ENCODE measurements at regions not wholly inside any gene's neighbourhood (a gene's known extent, or its start where the extent isn't known, plus 50 kb on each side); places are given as distances from the start of the nearest gene placed in this dataset.

DNA sequence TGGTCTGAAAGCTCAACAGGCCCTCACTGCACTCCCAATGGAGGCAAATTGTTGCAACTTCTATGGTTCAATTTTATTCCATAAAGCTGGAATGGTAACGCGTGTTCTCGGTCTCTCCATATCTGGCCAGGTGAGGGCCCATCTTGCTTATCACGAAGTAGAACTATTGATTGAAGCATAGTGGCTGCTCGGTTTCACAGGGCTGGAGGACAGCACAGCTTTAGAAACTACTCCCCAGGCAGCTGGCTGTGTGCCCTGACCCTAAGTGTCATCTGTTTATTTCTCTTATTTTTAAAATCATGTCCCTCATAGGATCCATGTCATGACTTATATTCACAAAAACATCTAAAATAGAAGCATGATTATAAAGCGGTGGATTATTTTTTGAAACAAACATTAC is 223.4 kb downstream of the NPR3 start:
- TF ChIP-seq CTCF (IDR thresholded peaks at IDR 0.05) = no peak
- no peak for TF ChIP-seq TEAD4 (IDR thresholded peaks at IDR 0.05; ENCODE audit: borderline replicate concordance, insufficient read depth)
- TF ChIP-seq, protein P1, sequence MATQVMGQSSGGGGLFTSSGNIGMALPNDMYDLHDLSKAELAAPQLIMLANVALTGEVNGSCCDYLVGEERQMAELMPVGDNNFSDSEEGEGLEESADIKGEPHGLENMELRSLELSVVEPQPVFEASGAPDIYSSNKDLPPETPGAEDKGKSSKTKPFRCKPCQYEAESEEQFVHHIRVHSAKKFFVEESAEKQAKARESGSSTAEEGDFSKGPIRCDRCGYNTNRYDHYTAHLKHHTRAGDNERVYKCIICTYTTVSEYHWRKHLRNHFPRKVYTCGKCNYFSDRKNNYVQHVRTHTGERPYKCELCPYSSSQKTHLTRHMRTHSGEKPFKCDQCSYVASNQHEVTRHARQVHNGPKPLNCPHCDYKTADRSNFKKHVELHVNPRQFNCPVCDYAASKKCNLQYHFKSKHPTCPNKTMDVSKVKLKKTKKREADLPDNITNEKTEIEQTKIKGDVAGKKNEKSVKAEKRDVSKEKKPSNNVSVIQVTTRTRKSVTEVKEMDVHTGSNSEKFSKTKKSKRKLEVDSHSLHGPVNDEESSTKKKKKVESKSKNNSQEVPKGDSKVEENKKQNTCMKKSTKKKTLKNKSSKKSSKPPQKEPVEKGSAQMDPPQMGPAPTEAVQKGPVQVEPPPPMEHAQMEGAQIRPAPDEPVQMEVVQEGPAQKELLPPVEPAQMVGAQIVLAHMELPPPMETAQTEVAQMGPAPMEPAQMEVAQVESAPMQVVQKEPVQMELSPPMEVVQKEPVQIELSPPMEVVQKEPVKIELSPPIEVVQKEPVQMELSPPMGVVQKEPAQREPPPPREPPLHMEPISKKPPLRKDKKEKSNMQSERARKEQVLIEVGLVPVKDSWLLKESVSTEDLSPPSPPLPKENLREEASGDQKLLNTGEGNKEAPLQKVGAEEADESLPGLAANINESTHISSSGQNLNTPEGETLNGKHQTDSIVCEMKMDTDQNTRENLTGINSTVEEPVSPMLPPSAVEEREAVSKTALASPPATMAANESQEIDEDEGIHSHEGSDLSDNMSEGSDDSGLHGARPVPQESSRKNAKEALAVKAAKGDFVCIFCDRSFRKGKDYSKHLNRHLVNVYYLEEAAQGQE (IDR thresholded peaks at IDR 0.05; ENCODE audit: low read depth, low read length) = no peak
- TF ChIP-seq EP300 (IDR thresholded peaks at IDR 0.05; ENCODE audit: borderline replicate concordance in 1 of 2, low read depth in 1 of 2, low read length in 1 of 2) = no peak
- TF ChIP-seq TCF12 (IDR thresholded peaks at IDR 0.05) = no peak
- no peak for TF ChIP-seq RFX5 (IDR thresholded peaks at IDR 0.05; ENCODE audit: low read length)
- TF ChIP-seq POLR2AphosphoS5 (IDR thresholded peaks at IDR 0.05; ENCODE audit: low read depth, low read length) = no peak
- TF ChIP-seq PBX3 (IDR thresholded peaks at IDR 0.05) = no peak
- no peak for TF ChIP-seq TAF1 (IDR thresholded peaks at IDR 0.05; ENCODE audit: borderline replicate concordance, low read depth, low read length)
- TF ChIP-seq SMC3 (IDR thresholded peaks at IDR 0.05; ENCODE audit: low read depth, low read length) = no peak
- TF ChIP-seq SIN3A (IDR thresholded peaks at IDR 0.05; ENCODE audit: borderline replicate concordance, low read depth, low read length) = no peak
- no peak for TF ChIP-seq JUND (IDR thresholded peaks at IDR 0.05)
- no peak for TF ChIP-seq RCOR1 (IDR thresholded peaks at IDR 0.05; ENCODE audit: low read length)
- TF ChIP-seq RAD21 (IDR thresholded peaks at IDR 0.05; ENCODE audit: low read length) = no peak
